ENCODE measurements at regions not wholly inside any gene's neighbourhood (a gene's known extent, or its start where the extent isn't known, plus 50 kb on each side); places are given as distances from the start of the nearest gene placed in this dataset.

DNA sequence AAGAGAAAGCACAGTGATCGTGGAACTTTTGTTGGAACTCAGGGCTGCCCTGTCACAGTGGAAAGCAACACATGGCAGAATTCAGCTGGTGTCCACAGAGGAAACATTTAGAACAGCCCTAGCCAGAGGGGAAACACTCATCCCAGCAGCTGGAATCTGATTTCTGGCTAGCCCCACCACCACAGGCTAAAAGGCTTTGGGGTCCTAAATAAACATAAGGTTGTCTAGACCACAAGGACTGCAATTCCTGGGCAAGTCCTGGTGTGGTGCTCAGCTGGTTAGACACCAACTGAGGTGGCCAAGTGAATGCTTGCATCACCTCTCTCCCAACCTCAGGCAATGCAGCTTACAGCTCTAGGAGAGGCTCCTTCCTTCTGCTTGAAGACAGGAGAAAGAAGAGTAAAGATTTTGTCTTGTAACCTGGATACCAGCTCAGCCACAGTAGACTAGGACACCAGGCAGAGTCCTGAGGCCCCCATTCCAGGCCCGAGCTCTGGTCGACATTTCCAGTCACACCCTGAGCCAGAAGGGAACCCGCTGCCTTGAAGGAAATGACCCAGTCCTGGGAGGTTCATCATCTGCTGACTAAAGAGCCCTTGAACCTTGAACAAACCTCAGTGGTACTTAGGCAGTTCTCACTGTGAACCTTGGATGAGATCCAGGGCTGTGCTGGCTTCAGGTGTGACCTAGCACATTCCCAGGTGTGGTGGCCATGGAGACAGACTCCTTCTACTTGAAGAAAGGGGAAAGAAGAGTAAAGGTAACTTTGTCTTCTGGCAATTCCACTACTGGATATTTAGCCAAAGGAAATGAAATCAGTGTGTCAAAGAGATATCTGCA lies 85.4 kb upstream of the PLXNC1 start:
- DNase-seq: no peak

DNA sequence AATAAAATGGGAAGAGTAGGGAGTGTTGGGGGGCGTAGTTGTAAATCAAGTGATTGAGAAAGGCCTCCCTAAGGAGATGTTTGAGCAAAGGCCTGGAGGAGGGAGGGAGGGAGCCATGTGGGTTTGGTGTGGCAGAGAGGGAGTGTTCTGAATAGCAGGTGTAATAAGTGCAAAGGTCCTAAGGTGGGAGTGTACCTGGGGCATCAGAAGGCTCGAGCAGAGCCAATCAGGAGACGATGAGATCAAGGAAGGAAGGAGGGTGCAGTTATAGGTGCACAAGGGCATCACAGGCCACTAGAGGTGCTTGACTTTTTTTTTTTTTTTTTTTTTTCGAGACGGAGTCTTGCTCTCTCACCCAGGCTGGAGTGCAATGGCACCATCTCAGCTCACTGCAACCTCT lies 77.9 kb upstream of the PLXNC1 start:
- DNase-seq: no peak

DNA sequence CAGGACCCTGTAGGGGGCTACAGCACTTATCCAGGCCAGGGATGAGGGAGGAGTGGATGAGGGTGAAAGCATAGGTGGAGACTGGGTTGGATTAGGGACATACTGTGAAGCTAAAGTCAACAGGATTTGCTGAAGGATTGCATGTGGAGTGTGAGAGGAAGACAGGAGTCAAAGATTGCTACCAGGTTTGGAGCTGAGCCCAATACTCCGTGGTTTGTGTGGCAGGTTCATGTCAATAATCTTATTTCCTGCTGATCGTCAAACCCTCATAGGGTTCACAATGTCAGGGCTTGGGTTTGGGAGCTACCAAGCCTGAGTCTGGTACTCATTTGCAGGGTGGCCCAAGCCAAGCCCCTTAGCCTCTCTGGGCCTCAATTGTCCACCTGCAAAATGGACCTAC lies 77.1 kb upstream of the PLXNC1 start:
- no peak for DNase-seq

DNA sequence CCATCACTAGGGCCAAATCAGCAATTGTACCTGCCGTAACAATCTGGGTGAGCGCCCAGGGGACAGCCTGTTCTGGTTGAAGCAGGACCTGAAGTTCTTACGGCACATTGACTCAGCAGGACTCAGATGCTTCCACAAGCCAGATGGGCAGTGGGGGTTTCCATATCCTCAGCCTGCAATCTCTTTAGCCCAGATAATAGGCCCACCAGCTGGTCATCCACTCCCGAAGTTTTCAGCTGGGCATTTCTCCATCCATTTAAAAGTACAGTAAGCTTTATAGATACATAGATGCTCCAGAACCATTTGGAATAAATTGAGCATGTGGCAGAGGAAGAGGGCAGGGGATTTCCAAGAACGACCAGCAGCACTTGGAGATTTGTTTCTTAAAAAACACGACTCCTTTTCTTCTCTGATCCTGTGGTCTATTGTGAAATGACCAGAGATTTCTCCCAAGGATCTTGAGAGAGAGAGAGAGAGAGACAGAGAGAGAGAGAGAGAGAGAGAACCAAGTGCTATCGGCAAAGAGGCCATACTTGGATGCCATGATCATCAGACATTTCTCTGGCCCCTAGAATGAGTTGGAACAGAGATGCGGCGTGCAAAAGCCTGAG lies 74.8 kb upstream of the PLXNC1 start:
- no peak for DNase-seq

DNA sequence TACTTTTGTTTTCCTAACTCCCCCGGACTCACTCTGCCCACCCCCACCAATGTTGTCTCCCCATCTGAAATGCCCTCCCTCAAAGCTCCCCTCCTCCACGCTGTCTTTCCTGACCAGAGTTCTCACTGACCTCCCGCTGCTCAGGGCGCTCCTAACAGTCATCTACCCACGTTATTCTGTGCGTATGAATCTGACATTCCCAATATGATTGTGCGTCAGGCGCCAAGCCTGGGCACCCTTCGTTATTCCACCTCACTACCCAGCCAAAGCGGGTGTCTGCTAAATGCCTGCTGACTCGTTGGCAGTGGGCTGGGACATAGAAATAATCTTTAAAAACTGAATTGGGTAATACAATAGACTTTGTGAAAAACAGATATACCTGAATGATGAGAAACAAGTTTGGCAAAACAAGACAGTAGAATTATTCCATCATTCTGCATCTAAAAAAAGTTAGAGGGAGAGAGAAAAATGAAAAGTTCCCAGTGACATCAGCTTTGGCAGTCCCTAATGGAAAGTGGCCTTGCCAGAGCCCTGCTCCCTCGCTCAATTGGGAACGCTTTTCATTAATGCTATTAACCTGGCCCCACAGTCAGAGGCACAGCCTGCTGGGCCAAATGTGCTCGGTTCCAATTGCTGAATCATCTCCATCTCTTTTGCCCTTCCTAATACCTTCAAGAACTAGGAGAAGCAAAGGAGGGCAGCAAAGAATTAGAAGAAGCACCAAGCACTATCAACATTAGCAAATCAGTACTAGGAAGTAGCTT lies 74.0 kb upstream of the PLXNC1 start:
- DNase-seq: peak; percentile 70

DNA sequence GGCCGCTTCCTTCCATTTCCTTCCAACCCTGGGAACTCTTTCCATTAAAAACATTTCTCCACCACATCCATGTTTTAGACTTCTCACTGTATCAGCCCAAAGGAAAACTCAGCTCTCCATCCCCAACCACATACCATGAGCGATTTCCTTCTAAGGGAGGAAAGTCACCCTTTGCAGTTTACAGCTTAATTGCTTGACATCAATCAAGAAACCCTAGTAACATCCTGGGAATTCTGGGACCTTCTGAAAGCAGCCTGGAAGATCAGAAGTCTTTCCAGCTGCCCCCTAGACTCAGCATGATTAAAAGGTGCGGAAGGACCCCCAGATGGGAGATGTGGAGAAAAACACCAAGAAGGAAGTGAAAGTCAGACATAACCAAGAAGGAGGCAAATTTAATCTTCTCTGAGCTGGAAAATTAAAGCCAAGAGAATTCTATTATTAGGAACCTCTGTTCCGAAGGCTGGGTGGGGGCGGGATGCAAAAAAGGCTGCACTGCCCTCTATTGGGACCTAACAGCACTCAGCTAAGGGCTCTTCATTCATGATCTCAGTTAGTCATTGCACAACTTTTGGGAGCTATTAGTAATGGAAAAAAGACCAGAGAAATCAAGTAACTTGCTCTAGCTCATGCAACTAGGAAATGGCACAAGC lies 73.3 kb upstream of the PLXNC1 start:
- DNase-seq: peak; percentile 76

DNA sequence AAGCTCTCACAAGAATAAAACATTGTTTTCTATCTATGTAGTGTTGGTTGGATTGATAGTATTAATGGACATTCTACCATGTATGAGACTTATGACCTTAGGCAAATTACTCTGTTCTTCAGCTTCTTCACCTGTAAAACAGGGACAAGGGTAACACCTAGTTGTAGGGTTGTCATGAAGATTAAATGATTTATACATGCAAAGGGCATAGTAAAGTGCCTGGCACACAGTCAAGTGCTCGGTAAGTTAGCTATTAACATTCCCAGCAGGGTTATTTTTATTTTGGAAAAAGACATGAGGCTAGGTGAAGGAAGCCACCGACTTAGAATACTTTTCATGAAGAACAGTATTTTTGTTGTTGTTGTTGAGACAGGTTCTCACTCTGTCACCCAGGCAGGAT lies 71.2 kb upstream of the PLXNC1 start:
- DNase-seq: no peak

DNA sequence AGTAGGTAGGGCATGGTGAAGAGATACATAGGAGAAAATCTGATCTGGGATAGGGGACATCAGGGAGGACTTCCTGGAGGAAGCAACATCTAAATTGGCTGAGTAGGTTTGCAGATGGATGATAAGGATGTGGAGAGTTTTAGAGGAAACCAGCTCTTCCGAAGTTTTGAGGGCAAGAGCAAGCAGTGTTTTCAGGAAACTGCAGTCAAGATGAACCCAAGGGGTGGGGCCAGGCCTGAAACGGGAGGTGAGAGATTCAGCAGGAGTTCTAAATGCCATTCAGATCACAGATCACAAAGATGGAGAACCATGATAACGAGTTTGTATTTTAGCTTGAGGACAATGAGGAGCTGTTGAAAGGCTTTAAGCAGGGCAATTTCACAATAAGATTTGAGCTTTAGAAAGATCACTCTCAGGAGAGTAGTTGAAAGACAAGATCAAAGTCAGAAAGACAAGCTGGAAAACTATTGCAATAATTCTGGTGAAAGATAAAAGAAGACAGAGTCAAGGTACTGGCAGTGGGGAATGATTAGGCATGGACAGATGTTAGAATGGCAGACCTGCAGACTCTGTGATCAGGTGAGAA lies 70.1 kb upstream of the PLXNC1 start:
- DNase-seq: no peak

DNA sequence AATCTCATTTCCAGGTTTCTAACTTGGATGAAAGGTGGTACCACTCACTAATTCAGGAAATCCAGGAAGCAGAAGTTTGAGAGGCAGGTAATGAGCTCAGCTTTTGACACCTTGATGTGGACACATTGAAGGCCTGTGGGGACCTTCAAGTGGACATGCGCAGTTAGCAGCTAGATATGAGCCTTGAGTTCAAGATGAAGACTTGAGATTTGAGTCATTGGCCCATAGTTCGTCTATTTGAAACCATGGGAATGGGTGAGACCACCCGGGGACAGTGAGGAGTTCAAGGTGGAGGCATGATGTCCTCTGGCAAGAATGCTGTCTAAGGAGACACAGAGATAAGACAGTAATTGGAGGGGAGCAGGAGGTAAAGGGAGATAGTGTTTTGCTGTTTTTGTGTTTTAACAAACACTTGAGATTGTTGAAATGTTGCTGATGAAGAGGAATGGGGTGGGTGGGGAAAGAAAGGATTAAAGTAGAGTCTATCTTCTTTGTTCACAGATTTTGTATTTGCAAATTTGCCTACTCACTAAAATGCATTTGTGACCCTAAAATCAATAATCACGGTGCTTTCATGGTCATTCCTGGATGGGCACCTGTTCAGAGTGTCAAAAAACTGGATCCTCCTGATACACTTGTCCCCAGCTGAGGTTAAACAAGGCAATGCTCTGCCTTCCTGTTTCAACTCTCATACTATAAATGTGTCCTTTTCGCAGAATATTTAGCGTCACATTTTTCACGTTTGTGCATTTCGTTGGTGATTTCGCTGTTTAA lies 69.5 kb upstream of the PLXNC1 start:
- DNase-seq: no peak

DNA sequence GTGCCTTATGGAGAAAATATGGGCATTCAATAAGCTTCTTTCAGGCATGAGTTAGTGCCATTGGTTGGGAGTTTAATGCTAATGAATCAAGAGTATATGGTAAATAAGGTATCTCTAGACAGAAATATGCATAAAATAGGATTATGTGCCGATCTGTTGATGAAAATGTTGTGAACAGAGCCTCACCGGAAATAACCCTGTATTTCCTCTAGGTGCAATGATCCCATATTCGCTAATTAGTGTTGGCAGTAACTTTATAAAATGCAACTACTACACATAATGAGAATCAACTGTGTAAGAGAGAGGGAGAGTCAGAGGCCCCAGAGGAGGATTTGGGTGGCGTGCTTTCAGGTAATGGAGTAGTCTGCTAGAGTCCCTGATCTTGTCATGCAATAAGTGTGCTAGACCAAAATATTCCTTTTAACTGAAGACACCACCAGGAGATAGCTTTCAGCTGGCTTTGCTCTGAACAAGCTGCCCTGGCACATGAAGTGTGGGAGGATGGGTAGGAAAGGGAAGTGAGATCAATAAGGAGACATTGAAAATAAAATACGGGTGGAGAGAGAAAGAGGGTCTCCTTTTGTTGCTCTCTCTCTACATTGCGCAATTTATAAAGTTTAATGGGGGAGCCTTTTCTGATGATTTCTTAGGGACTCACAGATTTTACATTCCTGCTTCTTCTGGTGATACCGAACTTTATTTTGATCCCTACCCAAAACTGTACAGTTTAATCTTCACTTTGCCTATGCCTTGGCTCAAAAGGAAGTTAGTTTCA lies 68.6 kb upstream of the PLXNC1 start:
- DNase-seq: no peak

DNA sequence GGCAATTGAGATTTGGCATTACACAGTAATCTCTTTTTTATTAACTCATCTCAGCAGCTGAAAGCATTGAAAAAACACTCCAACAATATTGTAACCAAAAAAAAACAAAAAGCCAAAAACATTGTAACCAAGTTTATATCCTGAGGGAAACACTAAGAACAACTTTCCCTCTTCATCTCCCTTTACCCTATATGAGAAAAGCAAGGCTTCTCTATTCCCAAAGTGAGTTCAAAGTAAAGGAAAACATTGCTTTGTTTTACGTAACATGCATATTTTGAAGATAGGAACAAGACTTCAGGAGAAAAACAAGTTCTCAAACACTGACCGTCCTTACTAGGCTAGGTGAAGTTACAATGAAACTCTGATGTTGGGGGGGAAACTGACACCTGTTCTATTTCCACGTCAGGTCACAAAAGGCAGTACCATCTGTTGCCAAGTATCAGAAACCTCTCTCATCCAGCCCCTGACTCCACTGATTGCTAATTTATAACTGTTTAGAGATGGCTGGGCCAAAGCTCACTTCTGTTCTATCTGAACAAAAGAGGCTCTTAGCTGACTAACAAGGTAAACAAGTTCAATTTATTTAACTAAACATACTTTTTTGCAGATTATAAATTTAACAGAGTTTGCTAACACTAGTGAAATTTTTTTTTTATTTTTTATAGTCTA lies 67.9 kb upstream of the PLXNC1 start:
- DNase-seq: peak; percentile 45

DNA sequence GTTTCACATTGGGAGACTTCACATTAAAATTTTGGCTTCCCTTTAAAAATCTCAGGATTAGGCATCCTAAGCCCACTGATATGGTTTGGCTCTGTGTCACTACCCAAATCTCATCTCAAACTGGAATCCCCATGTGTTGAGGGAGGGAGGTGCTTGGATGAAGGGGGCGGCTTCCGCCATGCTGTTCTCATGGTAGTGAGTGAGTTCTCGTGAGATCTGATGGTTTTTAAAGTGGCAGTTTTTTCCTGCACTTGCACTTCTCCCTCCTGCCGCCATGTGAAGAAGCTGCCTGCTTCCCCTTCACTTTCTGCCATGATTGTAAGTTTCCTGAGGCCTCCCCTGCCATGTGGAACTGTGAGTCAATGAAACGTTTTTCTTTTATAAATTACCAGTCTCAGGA lies 65.7 kb upstream of the PLXNC1 start:
- DNase-seq: no peak

DNA sequence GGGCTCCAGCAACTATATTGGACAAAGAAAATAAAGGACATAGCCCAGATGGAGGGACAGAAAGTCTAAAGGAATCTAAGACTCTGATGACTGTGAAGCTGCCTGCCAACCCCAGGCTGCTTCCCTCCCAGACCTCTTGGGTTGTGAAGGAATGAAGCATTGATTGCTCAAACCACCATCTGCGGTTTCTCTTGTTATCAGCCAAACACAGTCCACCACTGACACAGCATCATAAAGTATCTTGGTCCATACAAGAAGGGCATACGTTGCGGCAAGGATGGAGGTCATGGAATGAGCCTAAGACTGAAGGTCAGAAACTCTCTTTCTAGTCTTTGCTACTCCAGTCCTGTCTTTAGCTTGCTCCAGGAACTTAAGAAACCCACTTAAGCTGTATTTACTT lies 58.5 kb upstream of the PLXNC1 start:
- no peak for DNase-seq

DNA sequence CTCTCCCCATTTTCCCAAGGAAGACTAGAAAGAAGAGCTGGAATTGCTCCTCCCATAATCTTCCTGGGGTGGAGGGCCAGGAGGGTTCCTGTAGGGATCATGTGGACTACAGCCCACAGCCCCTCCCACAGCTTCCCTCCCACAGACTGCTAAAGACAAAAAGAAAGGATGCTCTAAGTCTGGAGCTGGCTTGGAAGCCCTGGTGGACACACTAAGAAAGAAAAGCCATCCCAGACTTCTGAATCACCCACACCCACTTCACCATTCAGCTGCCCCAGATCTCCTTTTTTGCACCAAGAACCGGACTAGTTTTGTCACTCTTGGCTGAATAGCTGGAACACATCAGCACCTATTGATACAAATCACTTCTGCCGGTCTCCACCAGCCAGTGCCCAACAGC lies 56.8 kb upstream of the PLXNC1 start:
- no peak for DNase-seq

DNA sequence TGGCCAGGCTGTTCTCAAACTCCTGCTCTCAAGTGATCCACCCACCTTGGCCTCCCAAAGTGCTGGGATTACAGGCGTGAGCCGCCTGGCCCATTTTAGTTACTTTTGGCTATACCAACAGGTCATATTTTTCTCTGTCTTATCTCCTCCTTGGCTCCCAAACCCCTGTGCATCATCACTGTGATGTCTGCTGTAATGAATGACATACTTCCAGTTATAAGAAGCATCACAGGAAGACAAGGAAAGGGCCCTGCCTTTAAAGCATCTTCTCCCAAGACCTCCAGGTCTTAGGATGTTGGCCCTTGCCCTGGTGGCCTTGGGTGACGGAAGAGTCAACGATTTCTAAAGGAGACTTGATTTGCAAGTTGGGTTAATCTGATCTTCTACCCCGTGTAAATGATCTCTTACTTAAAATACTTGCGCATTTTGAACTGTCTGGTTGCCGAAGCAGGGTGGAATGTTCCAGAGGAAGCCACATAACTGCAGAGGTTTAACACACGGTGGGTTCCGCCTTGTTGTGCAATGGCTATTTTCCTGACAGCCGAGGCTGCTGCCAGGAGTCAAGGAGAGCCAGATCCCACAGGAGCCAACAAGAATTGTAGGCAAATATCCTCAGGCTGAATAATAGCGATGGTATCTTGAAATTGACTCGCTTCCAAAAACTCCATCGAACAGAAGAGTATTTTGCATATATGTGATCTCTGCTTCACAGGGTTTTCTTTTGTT lies 55.7 kb upstream of the PLXNC1 start:
- no peak for DNase-seq

DNA sequence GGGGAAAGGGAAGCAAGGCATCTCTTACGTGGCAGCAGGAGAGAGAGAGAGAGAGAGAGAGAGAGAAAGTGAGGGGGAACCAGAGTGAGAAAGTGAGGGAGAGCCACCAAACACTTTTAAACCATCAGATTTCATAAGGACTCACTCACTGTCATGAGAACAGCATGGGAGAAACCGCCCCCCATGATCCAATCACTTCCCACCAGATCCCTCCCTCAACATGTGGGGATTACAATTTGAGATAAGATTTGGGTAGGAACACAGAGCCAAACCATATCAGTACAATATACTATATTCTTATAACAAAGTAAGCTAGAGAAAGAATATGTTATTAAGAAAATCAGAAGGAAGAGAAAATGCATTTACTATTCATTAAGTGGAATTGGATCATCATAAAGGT lies 53.7 kb upstream of the PLXNC1 start:
- DNase-seq: no peak

DNA sequence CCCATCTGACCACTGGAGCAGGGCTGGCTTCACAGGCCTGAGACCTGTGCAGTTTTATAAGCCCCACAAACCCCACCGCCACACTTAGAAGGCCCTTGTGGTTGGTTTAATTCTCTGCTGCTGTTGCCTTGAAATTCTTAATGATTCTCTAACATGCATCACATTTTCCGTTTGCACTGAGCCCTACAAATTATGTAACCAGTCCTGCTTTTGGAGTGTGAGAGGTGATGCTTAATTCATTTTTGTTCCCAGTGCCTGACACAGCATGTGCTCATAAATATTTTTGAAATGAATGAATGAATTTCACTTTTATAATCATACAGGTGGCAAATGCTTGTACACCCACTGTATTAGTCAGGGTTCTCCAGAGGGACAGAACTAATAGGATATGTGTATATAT lies 52.8 kb upstream of the PLXNC1 start:
- no peak for DNase-seq

DNA sequence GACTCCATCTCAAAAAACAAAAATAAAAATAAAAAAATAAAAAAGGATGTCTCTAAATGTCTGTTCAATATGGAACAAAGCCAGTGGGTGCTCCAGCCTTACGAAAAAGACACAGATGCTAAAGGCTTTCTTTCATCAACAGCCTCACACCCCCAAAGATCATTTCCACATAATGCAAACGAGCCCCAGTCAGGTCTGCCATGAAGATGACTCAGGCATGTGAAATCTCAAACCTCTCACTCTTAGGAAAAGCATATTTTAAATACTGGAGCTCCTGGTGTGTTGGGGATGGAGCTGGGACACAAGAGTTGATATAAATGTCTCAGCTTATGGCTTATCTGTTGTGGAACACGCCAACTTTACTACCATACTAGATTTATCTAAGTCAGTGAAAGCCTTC lies 49.9 kb upstream of the PLXNC1 start:
- no peak for DNase-seq
